DMS 273 (cell line): ENCODE measurements at regions not wholly inside any gene's neighbourhood (a gene's known extent, or its start where the extent isn't known, plus 50 kb on each side); places are given as distances from the start of the nearest gene placed in this dataset.

Source experiments
- DNase-seq: peaks from one replicate; lab custom pipeline; 2025; ENCODE audit not compliant: unreplicated experiment; lab: John Stamatoyannopoulos, UW

DNA sequence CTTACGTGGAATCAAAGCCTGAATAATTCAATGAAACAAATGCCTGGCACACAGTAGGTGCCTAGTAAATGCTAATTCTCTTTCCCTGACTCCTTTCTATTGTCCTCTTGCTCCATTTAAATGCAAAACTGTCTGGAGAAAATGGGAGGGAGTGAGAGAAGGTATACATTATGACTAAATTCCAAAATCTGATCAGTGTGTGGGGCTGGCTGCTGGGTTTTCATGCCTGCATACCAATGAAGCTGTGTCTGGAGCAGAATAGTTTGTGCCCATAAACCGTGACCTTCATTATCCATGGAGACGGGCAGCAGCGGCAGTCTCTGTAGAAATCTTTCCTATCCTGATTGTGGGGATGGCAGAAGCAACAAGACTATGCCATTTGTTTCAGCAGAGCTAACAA lies 223.4 kb upstream of the ZBED5 start:
- DNase-seq: no peak

GRCh38 chr11:11078344-11079086 lies 220.7 kb upstream of the ZBED5 start:
- DNase-seq: peak; percentile 6

GRCh38 chr11:11077898-11078297 lies 220.0 kb upstream of the ZBED5 start:
- no peak for DNase-seq

- no peak for DNase-seq
These were observed 219.0 kb upstream of the ZBED5 start for GRCh38 chr11:11076879-11077278.

GRCh38 chr11:11076276-11076675 lies 218.4 kb upstream of the ZBED5 start:
- DNase-seq: no peak

DNA sequence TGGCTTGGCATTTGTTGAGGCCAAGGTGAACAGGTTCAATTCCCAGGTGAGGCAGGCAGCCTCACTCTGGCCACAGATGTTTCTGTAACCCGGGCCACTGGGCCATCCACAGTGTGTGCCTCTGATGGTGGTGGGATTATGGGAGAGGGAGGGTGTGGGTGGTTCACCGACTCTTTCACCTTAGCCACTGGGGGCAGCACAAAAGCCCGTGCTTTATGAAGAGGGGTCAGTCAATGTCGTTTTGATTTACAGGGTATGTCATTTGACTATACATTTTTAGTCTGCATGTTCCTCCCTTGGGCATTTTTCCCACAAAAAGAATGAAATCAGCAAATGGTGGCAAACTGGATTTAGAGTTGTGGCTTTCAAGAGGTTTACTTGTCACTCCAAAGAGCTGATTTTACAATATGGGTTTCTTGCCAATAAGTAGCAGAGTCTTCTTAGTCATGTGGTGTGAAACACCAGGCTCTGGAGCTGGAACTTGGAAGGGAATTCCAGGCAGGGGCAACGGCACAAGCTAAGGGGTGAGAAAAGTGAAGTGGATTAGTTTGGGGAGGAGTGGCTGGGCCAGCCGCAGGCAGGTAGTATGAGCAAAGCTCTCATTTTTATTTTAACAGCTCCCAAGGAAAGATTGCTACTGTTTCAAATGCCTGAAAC lies 217.8 kb upstream of the ZBED5 start:
- DNase-seq: peak; percentile 22

GRCh38 chr11:11074686-11075335 lies 217.0 kb upstream of the ZBED5 start:
- peak; percentile 57 for DNase-seq

- peak; percentile 6 for DNase-seq
These were observed 216.1 kb upstream of the ZBED5 start for GRCh38 chr11:11073996-11074395.

- no peak for DNase-seq
These were observed 214.2 kb upstream of the ZBED5 start for GRCh38 chr11:11072067-11072466.

DNA sequence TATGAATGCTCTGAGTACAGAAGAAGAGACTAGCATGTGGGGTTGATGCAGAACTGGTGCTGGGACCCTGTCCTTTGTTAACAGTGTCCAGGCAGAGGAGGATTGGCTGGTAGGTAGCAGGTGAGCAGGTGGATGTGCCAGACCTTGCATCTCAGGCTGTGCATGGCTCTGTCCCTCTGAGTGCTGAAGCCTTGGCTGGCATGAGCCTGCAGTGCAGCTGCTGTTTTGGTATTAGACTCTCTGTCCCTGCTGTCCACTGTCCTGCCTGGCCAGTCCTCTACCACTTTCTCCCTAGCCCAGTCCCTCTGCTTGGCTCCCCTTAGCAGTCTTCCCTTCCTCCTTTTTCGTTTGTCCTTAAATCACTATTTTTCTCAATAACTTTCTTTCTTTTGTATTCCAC lies 213.6 kb upstream of the ZBED5 start:
- DNase-seq: no peak

- DNase-seq: no peak
These were observed 213.1 kb upstream of the ZBED5 start for GRCh38 chr11:11070976-11071375.

DNA sequence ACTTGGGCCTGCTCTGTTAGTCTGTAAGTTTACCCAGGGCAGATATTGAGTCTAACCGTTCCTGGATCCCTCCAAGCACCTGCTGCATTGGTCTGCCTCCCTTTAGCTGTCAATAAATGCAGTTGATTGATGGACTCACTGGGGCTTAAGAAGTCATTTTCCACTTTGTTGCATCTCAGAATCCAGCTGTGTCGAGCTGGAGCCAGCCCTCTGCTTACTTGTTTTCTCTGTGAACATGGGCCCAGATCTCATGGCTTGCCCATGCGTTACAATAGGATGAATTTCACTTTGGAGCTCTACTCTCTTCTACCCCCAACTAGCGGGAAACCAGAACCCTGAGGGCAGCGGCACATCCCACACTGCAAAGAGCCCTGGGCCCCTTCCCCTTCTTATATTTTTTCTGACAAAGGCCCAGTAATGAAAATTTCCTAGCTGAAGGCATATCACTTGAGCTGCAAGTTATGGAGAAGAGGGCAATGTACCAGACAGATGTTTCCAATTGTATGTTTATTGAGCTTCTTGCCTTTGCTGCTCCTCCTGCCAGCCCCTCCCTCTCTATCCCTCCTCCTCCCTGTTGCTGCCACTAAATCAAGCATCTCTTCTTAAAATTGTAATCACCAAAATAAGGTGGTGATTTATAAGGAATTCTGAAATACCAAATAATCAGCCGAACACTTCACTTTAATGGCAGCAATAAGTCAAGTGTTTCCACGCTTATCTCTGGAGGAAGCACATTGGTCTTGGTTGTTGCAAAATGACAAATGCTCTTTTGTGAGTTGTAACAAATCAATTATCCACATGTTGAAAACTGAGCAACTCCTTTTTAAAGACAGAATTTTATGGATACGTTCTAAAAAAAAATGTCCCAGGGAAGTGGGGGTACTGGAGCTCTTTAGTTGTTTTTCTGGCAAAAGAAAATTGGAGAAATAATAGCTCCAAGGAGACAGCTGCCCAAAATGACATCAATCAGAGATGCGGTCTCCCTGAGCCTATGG lies 212.3 kb upstream of the ZBED5 start:
- no peak for DNase-seq

DNA sequence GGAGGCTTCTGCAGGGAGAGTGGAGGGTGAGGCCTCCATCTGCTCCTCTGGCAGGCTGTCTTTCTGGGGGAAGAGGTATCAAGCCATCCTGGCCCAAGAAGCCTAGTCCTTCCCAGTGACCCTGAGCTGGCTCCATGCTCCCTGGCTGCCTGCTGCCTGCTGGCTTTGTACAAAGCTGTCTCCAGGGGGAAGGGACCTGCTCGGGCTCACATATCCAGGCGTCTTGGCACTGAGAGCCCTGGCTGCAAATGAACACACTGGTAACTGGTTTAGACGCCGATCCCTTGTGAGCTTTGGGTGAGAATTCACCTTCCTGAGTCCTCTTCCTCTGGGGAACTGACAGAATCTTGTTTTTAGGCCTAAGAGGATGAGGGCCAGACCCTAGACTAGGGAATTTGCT lies 210.3 kb upstream of the ZBED5 start:
- no peak for DNase-seq

DNA sequence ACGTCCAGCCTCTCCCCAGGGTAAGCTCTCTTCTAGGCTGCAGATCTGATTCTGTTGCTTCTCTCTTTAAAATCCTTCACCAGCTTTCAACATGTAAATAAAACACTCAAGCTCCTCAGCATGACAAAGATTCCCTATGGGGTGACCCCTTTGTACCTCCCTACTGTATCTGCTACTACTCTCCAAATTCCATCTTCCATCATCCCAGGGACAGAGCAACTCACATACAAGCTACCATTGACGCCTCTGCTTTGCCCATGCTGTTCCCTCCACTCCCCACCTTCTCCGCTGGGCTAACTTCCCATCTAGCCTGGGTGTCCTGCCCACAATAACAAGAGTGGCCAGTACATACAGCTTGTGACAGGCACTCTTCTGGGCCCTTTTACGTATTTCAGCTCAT lies 207.5 kb upstream of the ZBED5 start:
- DNase-seq: no peak

GRCh38 chr11:11057472-11057854 lies 199.6 kb upstream of the ZBED5 start:
- DNase-seq: no peak

DNA sequence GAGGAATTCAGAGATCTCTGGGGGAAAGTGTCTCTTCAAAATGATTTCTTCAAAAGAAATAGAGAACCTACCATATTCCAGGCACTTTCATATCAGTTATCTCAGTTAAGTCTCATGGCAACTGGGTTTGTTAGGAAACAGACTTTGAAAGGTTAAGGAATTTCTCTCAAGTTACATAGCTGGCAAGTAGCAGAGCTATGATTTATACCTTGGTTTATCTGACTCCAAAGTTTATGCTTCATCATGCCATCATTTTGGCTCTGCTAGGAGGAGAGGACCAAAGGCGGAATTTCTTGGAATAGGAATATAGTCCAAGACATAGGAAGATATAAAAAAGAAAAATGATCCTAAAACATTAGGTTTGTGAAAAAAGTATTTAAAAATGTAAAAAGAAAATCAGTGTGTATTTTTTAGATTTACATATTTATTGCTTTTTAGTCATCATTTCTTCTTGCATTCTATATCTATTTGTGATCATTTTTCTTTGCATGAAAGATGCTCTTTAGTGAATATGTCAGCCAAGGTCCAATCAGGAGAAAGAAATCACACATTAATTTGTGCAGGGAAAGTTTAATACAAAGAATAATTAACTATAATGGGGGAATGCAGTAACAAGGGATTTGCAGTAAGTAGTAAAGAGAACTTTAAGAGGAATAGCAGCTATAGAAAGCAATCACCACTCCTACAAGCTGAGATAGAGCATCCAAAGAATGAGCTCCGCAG lies 199.1 kb upstream of the ZBED5 start:
- DNase-seq: no peak

DNA sequence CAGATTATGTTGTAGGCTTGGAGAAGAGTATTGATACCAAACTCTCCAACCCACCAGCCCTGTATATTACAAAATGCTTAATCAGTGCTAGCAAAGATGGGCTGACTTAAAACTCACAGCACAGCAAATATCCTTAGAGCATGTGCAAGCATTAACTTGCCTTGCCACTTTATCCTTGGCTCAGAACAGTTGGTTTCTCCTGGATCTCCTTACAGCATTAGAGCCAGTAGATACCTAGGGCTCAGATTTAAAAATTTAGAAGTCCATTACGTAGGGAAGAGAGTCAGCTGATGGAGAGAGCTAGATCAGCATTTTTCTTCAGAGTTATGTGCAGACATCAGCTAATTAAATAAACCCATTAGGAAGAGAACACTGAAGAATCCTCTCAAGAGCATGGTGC lies 198.5 kb upstream of the ZBED5 start:
- DNase-seq: no peak

DNA sequence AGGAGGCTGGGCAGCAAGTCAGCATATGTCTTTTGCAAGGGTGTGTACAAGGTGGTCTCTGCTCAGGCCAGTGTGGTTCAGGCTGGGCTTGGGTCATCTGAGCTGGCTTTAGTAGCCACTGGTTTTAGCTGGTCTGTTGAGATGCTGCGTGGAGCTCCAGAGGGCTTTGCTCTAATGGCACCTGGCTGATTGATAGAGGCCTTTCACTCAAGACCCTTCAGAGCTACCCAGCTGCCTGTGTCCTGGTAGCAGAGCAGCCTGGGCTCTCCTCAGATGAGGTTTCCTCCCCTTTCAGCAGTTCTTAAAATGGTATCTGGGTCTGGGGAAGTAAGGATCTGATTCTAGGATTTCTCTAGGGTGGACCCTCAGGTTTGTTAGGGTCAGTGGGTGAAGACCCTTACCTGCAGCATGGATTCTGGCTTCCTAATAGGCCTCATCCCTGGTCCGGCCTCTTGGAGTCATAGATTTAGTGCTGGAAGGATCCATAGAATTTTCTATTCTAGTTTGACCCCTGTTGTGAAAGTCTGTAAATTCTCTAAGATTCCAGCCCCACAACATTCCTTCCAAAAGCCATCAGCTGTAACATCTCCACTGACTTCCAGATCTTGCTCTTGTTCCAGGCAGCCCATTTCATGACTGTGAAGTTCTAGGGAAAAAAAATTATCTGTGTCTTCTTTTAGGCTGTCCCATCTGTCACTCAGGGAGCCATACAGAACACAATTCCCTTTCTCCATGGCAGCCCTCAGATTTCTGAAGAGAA lies 190.2 kb upstream of the ZBED5 start:
- DNase-seq: no peak

DNA sequence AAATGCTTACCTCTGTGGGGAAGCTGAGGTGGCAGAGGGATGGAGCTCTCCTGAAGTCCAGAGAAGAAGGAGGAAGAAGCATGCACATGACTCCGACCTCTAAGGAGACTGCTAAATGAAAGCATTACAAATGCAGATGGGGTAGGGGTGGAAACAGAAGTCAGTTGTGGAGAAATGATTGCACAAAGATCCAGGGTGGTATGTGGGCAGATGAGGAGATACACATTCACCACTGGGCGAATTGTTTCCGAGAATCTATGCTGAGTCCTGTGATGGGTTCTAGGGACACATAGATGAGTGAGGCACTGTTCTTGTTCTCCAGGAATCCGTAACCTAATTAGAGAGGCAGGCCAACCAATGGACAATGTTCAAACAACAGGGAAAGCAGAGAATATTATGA lies 188.9 kb upstream of the ZBED5 start:
- no peak for DNase-seq
